CD4-positive, alpha-beta T cell treated with Interleukin-17A for 1 hour (primary cell): ENCODE measurements at regions not wholly inside any gene's neighbourhood (a gene's known extent, or its start where the extent isn't known, plus 50 kb on each side); places are given as distances from the start of the nearest gene placed in this dataset.
A peak's percentile ranks its signal among the peaks of the same experiment; 100 is the strongest.

Source experiments
- DNase-seq: peaks from one replicate; pipeline ENCODE4 v3.0.0-alpha.2; 2020

GRCh38 chr6:118761645-118762044 lies 110.3 kb upstream of the CEP85L start:
- no peak for DNase-seq

- no peak for DNase-seq
These were observed 107.6 kb upstream of the CEP85L start for GRCh38 chr6:118758946-118759345.

DNA sequence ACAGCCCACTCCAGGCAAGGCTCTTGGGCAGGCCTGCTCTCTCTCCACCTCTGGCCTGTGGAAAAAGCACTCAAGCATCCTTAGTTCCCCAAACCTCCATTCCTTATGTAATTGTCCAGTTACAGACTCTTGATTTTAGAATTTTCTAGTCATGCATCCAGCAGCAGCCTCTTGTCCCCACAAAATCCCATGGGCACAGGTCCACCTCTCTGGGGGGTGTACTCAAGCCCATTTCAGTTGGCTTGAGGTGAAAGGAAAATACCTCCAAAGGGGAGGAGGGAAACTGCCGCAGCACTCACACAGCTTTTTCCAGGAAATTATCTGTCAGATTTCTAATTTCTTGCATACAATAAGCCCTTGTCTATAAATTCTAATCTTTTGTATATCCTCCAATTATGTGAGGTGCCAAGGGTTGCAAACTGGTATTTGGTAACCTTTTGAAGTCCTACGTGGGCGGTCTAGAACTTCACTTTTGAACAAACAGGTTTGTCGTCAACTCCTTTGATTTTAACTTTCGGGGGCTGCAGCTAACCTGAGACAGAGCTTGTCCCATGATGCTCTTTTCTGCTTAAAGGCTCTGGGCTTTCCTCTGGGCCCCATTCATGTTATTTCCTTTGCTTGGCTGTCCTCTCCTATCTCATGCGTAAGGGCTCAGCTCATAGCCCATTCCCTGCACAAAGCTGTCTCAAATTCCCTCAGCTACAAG lies 104.7 kb upstream of the CEP85L start:
- DNase-seq: peak; percentile 5

GRCh38 chr6:118752803-118753202 lies 101.4 kb upstream of the CEP85L start:
- no peak for DNase-seq

DNA sequence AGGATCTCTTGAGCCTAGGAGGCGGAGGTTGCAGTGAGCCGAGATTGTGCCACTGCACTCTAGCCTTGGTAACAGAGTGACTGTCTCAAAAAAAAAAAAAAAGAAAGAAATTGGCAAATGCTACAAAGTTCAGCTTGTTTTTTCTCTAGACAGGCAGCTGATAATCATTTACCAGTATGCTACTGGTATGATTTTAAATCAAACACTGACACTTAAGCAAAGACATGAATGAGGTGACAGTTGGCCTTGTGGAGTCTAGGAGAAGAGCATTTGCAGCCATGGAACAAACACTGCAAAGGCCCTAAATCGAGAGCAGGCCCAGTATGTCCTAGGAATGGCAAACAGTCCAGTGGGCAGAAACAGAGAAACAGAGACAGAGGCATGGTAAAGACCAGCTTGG lies 99.7 kb upstream of the CEP85L start:
- DNase-seq: no peak

- peak; percentile 2 for DNase-seq
These were observed 98.8 kb upstream of the CEP85L start for GRCh38 chr6:118750143-118750542.

GRCh38 chr6:118748311-118749062 lies 97.1 kb upstream of the CEP85L start:
- DNase-seq: no peak

GRCh38 chr6:118746825-118747174 lies 95.4 kb upstream of the CEP85L start:
- DNase-seq: no peak

- peak; percentile 9 for DNase-seq
These were observed 94.9 kb upstream of the CEP85L start for GRCh38 chr6:118746145-118746824.

DNA sequence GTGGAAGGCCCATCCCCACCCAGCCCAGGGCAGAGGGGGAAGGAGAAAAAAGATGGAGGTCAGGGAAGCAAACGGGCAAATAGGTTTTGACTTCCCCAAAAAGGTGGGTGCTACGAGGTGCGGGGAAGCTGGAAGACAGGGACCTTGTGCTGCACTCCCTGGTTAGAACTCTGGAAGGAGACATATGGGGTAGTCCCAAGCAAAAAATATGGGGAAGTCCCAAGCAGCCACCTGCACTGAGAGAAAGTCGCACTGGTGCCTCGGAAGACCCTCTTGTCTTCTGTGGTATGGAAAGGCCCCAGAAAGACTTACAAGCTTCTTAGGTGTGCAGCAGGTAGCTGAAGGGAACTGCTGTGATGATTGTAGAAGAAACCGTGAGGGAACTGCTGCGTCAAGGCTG lies 93.8 kb upstream of the CEP85L start:
- DNase-seq: no peak

DNA sequence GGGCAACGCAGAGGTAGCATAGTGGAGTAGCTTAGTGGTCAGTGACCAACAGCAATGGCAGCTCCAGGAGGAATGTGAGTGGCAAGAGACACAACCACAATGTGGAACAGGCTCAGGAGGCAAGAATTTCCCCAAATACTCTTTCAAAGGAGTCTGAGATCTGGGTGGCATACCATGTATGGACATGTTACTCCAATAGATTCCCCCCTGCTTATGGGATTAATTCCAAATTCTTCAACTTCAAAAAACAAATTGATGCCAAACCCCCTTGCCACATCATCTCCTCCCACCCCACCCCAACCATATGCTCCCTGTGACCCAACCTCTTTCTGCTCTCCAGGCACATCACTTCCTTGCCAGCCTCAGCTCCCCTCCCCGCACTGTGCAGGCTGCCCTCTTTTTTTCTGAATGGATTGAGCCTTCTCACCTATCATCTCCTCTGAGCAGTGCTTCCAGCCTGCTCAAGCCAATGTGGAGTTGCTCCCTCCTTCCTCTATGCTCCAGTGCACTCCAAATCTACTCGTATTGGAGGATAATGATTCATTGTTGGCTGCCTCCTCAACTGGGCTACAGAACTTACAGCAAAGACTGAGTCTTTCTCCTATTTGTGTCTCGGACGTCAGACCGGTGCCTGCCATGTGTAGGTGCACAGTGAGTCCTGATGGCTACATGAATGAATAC lies 93.0 kb upstream of the CEP85L start:
- no peak for DNase-seq

DNA sequence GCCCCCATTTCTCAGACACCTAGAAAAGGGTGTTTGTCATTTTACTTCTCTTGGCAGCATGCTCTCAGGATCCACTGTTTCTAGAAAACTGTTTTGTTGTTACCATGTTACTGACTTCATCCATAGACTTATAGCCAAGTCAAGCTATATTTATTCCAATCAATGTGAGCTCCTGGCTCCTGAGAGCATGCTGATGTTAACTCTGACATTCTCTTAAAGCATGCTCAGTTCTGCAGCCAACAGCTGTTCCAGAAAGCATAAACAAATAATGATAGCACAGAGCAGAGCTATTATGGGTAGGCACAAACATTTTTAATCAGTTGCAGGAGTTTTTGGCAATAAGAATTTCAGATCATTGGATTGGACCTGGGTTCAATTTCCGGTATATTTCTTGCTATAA lies 92.4 kb upstream of the CEP85L start:
- no peak for DNase-seq

- DNase-seq: no peak
These were observed 89.0 kb upstream of the CEP85L start for GRCh38 chr6:118740372-118740771.

DNA sequence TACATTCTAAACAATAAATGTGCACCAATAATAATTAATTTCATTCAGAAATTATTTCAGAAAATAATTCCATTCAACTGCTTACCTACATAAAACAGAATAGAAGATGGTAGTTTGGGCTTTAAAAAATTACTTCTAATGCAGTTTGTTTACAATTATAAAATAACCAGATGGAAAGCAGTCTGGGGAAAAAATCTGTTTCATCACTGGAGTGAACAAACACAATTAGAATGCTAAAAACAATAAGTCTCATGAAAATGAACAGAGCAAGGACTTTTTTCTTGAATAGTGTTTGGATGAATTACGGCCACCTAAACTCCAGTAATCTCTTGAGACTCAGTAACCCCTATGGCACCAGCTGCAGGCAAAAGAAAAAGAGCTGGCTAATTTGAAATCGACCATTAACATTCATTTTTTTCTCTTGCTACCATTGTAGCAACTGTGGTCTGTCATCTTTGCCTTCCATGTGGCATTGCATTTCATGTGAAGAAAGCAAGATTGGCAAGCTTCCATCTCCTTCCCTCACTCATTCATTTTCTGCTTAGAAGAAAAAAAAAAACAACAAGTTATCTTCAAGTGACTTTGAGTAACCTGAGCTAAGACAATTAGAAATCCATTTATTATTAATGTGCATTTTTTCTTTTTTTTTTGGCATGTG lies 88.4 kb upstream of the CEP85L start:
- no peak for DNase-seq

DNA sequence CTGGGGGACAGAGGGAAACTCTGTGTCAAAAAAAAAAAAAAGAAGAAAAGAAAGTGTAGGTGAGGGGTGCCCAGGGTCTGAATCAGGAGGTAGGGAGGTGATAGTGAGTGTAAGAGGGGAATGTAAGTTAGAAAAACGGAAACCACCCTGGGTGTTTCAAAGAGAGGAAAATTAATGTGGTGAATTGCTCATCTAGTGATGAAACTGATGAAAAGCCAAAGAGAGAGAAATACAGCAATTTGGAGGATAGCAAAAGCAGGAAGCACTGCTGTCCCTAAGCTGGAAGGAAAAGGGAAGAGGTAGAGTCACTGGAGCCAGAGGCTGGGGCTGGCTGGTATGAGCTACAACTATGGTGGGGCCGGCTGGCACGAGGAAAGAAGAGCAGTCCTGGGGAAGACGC lies 85.0 kb upstream of the CEP85L start:
- no peak for DNase-seq

DNA sequence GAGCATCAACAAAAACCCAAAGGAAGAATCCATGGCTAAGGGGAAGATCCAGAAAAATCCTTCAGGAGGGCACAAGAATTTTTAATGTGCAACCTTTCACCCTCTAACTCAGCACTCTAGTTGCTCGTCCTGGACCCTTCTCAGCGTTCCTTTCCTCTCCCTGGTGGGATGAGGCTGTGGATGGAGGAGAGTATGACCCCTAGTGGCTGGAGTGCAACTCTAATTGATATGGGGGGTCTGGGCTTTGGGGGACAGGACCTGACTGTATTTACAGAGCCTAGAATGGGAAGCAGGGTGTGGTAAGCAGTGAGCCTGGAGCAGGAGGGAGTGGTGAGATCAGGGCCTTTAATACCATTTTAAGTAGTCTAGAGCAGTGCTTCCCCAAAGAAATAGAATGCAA lies 83.9 kb upstream of the CEP85L start:
- peak; percentile 38 for DNase-seq

DNA sequence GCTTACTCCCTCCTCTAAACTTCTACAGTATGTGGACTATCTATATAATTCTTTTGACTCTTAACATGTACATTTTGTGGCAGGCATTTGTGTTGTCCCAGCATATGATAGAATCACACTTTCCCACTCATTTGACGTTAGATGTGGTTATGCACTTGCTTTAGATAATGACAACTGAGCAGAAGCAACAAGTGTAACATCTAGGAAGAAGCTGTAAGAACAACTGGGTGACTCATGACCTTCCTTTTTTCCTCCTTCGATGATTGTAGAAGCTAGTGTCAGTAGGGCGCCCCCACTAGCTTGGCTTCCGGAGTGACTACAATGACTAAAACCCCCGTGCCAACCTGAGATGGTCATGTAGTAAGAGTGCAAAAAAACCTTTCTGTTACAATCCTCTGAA lies 74.6 kb upstream of the CEP85L start:
- DNase-seq: peak; percentile 65

DNA sequence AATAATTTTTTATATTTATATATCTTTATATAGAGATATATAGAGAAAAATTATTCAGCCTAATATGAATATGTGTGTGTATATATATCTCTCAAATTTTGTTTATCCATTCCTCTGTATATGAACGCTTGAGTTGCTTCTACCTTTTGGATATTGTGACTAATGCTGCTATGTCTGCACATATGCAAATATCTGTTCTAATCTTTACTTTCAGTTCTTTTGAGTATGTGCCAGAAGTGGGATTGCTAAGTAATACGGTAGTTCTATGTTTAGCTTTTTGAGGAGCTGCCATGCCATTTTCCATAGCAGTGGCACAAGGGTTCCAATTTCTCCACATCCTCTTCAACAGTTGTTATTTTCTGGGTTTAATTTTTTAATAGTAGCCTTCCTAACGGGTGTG lies 72.8 kb upstream of the CEP85L start:
- DNase-seq: no peak

DNA sequence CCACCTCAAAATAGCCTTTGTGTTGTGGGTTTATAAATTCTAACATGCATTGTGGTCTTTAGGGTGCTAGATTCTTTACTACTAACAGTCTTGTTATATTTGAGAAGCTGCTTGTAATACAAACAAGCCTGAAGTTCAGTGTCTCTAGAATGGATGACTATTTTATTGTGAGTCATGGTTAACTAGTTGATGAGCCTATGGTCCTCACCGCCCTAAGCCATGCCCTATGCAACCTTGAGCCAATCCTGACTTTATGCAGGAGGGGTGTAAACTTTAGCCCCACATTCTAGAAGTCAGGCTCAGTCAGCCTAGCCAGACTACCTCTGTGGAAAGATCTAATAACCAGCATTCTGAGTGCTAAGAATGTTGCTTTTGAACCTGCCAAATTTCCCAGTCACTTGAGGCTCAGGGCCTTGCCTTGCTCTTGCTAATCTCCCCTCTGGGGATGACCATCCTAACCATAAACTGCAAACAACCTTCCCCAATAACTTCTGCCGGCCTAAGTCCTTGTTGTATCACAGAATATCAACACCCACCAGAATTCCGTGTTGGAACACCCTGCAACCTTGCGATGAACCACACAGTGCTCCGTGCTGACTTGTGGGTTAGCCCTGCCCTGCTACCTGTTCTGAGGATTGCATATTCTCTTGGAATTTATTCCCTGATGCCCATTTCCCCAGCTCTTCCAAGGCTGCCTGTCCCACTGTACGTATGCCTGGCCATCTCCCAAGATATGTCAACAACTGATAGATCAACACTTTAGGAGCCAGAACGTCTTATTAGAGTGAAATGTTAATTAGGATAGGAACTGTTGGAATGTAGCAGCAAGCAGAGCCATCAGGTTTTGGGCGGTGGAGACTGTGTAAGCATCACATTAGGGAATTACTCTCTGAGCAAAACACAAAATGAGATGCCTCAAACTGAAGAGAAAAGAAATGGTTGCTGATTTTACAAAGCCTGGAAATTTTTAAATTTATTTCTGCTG lies 71.7 kb upstream of the CEP85L start:
- no peak for DNase-seq

DNA sequence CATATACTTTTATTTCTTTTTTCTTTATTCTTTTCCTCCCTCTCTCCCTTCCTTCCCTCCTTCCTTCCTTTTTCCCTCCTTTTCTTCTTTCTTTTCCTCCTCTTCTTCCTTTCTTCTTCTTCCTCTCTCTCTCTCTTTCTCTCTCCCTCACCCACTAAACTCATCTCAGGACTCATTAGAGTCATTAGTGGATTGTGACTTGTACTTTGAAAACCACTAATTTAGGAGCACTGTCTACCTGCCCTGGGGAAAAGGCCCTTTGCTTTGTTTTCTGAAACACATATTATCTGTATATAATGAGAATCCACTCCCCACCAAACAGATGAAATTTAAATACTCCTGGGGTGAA lies 68.7 kb upstream of the CEP85L start:
- DNase-seq: no peak

GRCh38 chr6:118719351-118720124 lies 68.1 kb upstream of the CEP85L start:
- peak; percentile 32 for DNase-seq
